GM23338 (cell line): ENCODE measurements at regions not wholly inside any gene's neighbourhood (a gene's known extent, or its start where the extent isn't known, plus 50 kb on each side); places are given as distances from the start of the nearest gene placed in this dataset.

Experiments used
- CTCF ChIP-seq, 2 experiments: fragments of 200-600 bp in 1 of 2; sonication (generic) in 1 of 2; conservative IDR thresholded peaks; 2 replicates each; pipeline versions ENCODE4 v1.5.1 to v1.6.1; 2016 to 2017; ENCODE audit warnings: antibody characterized with exemption in 2 of 2, low read depth in 2 of 2, mild to moderate bottlenecking in 2 of 2, moderate library complexity in 1 of 2
- EZH2 ChIP-seq: fragments of 200-600 bp; sonication (generic); IDR thresholded peaks from one replicate; pipeline ENCODE4 v1.8.0; 2017; ENCODE audit warnings: antibody characterized with exemption, mild to moderate bottlenecking, low read depth; ENCODE audit not compliant: unreplicated experiment
- JUNB ChIP-seq: IDR thresholded peaks from one replicate; pipeline ENCODE4 v1.6.1; 2016; ENCODE audit warnings: antibody characterized with exemption; ENCODE audit not compliant: unreplicated experiment
- POLR2AphosphoS5 ChIP-seq: IDR thresholded peaks from 2 replicates; pipeline ENCODE4 v1.6.1; 2016; ENCODE audit warnings: antibody characterized with exemption, low read depth
- REST ChIP-seq: IDR thresholded peaks from one replicate; pipeline ENCODE4 v1.6.1; 2018; ENCODE audit warnings: antibody characterized with exemption; ENCODE audit not compliant: unreplicated experiment
- ZNF331 ChIP-seq: fragments of 250-450 bp; sonication (Bioruptor Pico); IDR thresholded peaks from 2 replicates; pipeline ENCODE4 v1.5.0; 2020; ENCODE audit warnings: low read depth, mild to moderate bottlenecking, moderate library complexity

GRCh38 chr18:68500556-68500955 lies 214.4 kb downstream of the TMX3 start:
- TF ChIP-seq CTCF (conservative IDR thresholded peaks at IDR 0.05; ENCODE audit: low read depth in 2 of 2) (no peak), ZNF331 (CRISPR knock-in tag) (no peak), EZH2 (no peak), POLR2AphosphoS5 (no peak), REST (no peak), JUNB (no peak)
